ENCODE measurements at regions not wholly inside any gene's neighbourhood (a gene's known extent, or its start where the extent isn't known, plus 50 kb on each side); places are given as distances from the start of the nearest gene placed in this dataset.

DNA sequence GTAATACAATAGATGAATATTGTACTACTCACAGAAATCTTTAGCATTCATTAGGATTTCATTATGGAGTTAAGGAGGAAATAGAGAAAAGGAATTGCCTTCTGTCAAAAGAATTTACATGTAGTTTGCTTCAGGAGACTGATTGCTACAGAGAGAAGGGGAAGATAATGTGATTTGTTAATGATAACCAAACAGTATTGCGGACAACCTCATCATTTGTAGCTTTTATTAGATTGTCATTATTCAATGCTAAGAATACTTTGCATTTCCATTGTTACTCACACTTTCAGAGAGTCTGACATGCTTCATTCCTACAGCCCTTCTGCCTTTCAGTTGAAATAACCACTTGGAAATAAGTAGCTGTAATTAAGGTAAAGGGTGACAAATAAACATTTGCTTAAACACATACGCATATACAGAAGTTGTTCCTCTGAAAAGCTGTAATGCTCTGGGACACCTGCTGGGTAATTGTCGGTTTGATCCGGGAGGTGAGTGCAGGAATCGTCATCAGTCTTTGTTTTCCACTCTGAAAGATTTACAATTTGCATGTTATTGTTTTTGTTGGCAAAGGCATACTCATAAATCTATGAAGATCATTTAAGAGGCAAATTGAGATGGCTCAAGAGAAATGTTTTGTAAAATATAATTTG lies 600.2 kb downstream of the TRHDE start:
- TF ChIP-seq, protein P1, sequence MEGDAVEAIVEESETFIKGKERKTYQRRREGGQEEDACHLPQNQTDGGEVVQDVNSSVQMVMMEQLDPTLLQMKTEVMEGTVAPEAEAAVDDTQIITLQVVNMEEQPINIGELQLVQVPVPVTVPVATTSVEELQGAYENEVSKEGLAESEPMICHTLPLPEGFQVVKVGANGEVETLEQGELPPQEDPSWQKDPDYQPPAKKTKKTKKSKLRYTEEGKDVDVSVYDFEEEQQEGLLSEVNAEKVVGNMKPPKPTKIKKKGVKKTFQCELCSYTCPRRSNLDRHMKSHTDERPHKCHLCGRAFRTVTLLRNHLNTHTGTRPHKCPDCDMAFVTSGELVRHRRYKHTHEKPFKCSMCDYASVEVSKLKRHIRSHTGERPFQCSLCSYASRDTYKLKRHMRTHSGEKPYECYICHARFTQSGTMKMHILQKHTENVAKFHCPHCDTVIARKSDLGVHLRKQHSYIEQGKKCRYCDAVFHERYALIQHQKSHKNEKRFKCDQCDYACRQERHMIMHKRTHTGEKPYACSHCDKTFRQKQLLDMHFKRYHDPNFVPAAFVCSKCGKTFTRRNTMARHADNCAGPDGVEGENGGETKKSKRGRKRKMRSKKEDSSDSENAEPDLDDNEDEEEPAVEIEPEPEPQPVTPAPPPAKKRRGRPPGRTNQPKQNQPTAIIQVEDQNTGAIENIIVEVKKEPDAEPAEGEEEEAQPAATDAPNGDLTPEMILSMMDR (IDR thresholded peaks at IDR 0.05; ENCODE audit: low read length): no peak
- no peak for TF ChIP-seq EZH2phosphoT487 (IDR thresholded peaks at IDR 0.05; ENCODE audit: low read length)
- no peak for TF ChIP-seq EZH2 (optimal IDR thresholded peaks at IDR 0.05; ENCODE audit: low read depth, low read length)

Measured in MM.1S (cell line).